Choroid plexus epithelial cell (primary cell): ENCODE measurements at regions not wholly inside any gene's neighbourhood (a gene's known extent, or its start where the extent isn't known, plus 50 kb on each side); places are given as distances from the start of the nearest gene placed in this dataset.

ENCODE experiments used
- DNase-seq: peaks from one replicate; pipeline ENCODE4 v3.0.0-alpha.2; 2010; ENCODE audit warnings: low read depth
- H3K4me3 ChIP-seq: 2 replicates; pipeline ENCODE4 v1.5.1; 2011; ENCODE audit warnings: low read depth, mild to moderate bottlenecking, control low read depth, low read length, moderate library complexity
- TF ChIP-seq, protein P1 (sequence below): conservative IDR thresholded peaks from 2 replicates; pipeline ENCODE4 v1.5.1; 2011; ENCODE audit warnings: low read depth, mild to moderate bottlenecking, control low read depth, inconsistent platforms, low read length, moderate library complexity

DNA sequence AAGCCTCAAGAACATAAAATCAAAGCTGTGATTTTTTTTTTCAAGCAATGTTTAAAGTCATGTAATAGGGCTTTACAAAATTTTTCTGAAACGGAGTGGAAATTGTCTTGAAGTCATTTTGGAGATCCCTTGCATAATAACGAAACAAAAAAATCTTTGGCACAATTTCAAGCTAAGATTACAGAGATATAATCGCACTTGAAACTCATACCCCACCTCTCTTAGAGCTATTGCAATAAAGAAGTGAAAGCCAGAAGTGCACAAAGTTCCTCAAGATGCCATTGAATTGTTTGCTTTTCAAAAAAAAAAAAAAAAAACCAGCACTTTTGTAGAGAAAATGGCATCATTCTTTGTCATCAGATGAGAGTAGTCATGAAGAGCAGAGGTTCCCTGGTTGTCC, 152.3 kb downstream of the PAX3 start:
- H3K4me3 ChIP-seq = no peak overlapping the region
- TF ChIP-seq, protein P1, sequence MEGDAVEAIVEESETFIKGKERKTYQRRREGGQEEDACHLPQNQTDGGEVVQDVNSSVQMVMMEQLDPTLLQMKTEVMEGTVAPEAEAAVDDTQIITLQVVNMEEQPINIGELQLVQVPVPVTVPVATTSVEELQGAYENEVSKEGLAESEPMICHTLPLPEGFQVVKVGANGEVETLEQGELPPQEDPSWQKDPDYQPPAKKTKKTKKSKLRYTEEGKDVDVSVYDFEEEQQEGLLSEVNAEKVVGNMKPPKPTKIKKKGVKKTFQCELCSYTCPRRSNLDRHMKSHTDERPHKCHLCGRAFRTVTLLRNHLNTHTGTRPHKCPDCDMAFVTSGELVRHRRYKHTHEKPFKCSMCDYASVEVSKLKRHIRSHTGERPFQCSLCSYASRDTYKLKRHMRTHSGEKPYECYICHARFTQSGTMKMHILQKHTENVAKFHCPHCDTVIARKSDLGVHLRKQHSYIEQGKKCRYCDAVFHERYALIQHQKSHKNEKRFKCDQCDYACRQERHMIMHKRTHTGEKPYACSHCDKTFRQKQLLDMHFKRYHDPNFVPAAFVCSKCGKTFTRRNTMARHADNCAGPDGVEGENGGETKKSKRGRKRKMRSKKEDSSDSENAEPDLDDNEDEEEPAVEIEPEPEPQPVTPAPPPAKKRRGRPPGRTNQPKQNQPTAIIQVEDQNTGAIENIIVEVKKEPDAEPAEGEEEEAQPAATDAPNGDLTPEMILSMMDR = no peak
- no peak for DNase-seq

DNA sequence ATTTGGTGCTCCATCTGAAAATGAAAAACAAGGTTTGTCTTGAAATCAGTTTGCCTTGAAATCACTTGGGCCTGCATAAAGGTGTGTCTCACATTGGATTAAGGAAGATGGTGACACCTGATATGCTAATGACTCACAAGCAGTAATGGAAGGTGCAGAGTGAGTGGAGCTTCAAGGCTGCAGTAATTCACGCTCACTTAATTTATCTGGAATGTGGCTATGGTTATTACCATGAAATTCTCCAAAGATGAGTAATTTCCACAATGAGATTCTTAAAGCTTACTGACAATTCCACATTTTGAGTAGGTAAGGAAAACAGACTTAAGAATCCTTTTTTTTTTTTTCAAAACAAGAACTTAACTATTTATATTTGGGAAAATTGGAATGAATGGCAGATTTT, 156.8 kb downstream of the PAX3 start:
- no peak for DNase-seq
- no peak overlapping the region for H3K4me3 ChIP-seq
- TF ChIP-seq, protein P1 = no peak

DNA sequence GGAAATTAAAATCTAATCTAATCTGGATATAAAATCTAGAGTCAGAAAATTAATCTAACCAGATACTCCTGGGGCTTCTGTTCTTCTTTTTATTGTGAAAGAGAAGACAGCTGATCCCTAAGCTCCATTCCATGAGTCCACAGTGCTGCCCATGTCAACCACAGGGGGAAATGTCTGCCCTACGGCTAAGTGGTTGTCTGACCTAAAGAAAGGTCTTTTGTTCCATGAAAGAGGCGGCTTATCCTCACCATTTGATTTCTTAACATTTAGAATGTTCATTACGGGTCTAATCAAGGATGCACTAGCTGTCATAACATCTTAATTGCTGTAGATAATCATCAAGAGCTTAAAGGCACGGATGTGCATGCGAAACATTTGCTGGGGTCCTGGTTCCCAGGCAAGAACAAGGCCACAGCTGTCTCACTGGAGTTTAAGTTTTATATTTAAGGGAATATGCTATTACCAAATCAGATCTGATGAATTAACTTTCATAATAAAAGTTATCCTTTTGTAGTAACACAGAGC, 162.6 kb downstream of the PAX3 start:
- no peak for DNase-seq
- TF ChIP-seq, protein P1 = no peak
- H3K4me3 ChIP-seq = no peak overlapping the region

DNA sequence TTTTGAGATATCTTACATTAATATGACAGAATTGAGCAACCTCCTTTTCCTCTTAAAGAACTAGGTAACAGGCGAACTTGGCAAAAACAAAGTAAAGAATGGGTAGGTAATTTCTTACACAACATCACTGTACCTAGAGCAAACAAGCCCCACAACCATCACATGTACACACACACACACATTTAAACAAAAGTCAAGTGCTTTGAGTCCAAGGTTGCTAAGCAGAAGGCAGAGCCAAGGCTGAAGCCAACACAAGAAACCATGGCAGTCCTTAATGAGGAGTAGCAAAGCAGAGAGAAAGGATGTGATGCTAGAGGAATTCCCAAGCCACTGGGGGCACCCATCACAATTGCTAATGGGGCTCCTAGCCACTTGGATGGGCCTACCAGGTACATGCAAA, 164.1 kb downstream of the PAX3 start:
- DNase-seq = no peak
- H3K4me3 ChIP-seq = no peak overlapping the region
- TF ChIP-seq, protein P1 = no peak

DNA sequence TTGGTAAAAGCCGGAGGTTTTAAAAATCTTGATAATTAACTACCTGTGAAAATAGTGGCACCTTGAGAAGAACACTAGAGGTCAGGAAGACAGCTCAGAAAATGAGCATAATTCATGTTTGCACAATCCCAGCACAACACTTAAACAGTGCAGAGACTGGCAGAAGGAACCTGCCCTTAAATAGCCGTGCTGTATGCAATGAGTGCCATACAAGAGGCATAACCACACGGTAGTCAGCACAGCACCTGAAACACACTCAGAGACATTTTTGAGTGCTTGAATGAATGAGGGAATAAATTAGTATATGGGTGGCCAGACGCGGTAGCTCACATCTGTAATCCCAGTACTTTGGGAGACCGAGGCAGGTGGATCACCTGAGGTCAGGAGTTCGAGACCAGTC, 164.9 kb downstream of the PAX3 start:
- TF ChIP-seq, protein P1 = no peak
- no peak overlapping the region for H3K4me3 ChIP-seq
- no peak for DNase-seq

DNA sequence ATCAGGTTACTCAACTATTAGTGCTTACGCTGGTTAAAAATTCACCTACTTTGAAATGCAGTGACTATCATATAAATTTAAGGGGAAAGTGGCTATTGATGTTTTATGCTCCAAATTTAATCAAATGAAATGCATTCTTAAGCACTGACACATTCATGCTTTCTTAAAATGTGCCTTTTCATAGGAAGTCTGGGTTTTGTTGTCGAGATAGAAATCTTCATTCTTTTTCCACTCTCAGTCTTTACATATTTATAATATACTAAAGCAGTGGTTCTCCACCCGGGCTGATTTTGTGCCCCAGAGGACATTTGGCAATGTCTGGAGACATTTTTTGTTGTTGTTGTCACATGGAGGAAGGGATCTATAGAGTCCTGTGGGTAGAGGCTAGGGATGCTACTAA, 167.9 kb downstream of the PAX3 start:
- DNase-seq = no peak
- H3K4me3 ChIP-seq = no peak overlapping the region
- TF ChIP-seq, protein P1 = no peak

DNA sequence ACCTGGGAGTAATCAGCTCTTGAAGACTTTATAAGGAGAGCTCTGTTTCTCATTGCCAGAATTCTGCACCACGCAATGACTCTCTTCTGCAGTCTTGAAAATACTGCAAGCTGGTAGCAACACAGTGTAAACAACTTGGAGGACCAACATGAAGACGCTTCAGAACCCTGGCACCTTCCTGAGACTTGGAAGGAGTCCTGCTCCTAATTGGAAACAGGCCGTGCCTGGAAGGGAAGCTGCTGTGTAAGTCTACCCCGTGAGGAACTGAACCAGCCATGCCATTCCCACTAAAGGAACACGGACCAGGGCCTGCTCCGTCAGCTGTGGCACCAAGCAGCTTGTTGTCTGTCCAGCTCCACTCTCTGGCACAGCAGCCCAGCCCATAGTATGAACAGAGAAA, 171.1 kb downstream of the PAX3 start:
- TF ChIP-seq, protein P1 = no peak
- DNase-seq = no peak
- no peak overlapping the region for H3K4me3 ChIP-seq
